ENCODE measurements at regions not wholly inside any gene's neighbourhood (a gene's known extent, or its start where the extent isn't known, plus 50 kb on each side); places are given as distances from the start of the nearest gene placed in this dataset.

DNA sequence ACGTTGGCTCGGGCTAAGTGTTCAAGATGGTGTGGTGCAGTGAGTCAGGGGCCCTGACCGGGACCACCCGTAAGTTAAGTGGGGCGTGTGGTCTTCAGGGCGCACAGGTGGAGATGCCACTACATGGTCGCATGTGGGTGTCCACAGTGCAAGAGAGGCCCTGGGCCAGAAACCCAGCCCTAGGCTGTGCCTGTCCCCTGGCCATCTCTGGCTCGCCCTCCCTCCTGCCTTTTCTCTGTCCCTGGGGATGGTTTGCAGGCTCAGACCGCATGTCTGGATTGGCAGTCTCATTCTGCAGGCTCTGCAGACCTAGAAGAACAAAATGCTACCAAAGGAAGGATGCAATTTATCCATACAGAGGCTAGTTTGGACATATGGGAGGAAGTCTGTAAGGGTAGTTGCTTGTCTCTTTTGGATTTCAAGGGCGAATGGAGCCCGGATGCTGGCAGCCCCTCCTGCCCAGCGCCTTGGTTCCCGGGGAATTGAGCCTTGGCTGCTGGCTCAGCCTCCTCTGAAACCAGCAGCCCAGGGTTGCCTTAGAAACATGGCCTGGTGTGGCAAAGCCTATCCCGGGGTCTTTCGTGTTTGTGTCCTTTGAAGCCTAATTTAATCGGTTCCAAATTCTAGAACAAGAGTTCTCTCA is 417.5 kb upstream of the HS6ST1 start:
- no peaks in the 10 kb centered on the region for H3K27me3 ChIP-seq (ENCODE audit: low read length)
- peak overlapping the region; percentile 59 for H3K4me2 ChIP-seq (ENCODE audit: low read depth, low read length, poor library complexity, severe bottlenecking)
- peak overlapping the region; percentile 68 for H3K9ac ChIP-seq (ENCODE audit: low read length)

DNA sequence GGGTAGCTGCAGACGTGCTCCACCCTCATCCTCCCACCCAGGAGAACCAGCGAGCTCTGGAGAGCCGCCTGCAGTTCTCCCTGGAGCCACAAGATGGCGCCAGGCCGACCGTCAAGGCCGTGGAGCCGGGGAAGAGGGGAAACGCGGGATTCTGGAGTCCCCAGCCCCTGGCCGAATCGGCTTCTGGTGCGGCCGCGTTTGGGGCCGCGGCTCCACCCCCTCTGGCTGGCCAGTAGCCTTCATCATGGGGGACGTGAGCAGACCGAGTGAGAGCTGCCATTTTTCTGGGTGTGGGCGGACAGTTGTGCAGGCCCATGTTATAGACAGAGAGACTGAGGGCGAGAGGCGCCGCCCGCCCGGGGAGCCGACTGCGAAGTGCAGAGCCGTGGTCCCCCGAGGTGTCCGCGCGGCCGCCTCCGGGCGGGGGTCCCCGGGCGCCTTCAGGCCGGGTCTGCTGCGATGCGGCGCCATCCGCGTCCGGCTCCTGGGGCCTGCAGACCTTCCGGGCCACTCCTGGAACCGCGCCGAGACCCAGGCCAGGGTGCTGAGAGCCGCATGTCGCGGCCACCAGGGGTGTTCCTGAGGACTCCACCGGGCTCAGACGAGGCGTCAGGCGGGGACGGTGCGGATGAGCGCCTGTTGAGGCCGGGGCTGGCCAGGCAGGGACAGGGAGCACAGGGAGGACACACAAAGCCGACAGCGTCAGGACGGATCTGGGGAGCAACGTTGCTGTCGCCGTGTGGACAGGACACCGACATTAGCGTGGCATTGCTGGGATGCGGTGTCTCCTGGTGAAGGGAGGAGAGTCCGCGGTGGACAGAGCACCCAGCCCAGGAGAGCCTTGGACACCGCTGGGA is 418.2 kb upstream of the HS6ST1 start:
- no peaks in the 10 kb centered on the region for H3K9me2 ChIP-seq (replicated peaks; ENCODE audit: insufficient read depth, low read length)
- H3K9me3 ChIP-seq (ENCODE audit: low read length): no peaks in the 10 kb centered on the region
- H3K36me3 ChIP-seq (ENCODE audit: insufficient read depth, low read length): no peaks in the 10 kb centered on the region
- peak; percentile 93 for DNase-seq
- no peaks in the 10 kb centered on the region for H3K79me2 ChIP-seq (ENCODE audit: low read length)
- H3K4me3 ChIP-seq (ENCODE audit: low read length): peak overlapping the region; percentile 40; the same call in 1 of the 2 replicates
- peak overlapping the region; percentile 98 for H2AFZ ChIP-seq (ENCODE audit: low read length)
- H3K4me1 ChIP-seq (ENCODE audit: low read length): peaks cover 42% of the 10 kb centered on the region
- no peak overlapping the region for H3K27ac ChIP-seq (ENCODE audit: low read length)
- H4K20me1 ChIP-seq (ENCODE audit: insufficient read depth, low read depth, low read length): no peaks in the 10 kb centered on the region
- no peaks in the 10 kb centered on the region for H3K27me3 ChIP-seq (ENCODE audit: low read length)
- peak overlapping the region; percentile 68 for H3K9ac ChIP-seq (ENCODE audit: low read length)
- H3K4me2 ChIP-seq (ENCODE audit: low read depth, low read length, poor library complexity, severe bottlenecking): peak overlapping the region; percentile 59

More for the DNA sequence above, 417.5 kb upstream of the HS6ST1 start:
- Histone ChIP-seq H3K9me2 (replicated peaks; ENCODE audit: insufficient read depth, low read length) (no peaks in the 10 kb centered on the region), H3K4me3 (ENCODE audit: low read length) (peak overlapping the region; percentile 29; the same call in 1 of the 2 replicates), H3K27ac (ENCODE audit: low read length) (no peak overlapping the region), H3K9me3 (ENCODE audit: low read length) (no peaks in the 10 kb centered on the region), H3K79me2 (ENCODE audit: low read length) (no peaks in the 10 kb centered on the region), H4K20me1 (ENCODE audit: insufficient read depth, low read depth, low read length) (no peaks in the 10 kb centered on the region), H2AFZ (ENCODE audit: low read length) (peak overlapping the region; percentile 98), H3K4me1 (ENCODE audit: low read length) (peaks cover 43% of the 10 kb centered on the region), H3K36me3 (ENCODE audit: insufficient read depth, low read length) (no peaks in the 10 kb centered on the region)
- no peak for DNase-seq

DNA sequence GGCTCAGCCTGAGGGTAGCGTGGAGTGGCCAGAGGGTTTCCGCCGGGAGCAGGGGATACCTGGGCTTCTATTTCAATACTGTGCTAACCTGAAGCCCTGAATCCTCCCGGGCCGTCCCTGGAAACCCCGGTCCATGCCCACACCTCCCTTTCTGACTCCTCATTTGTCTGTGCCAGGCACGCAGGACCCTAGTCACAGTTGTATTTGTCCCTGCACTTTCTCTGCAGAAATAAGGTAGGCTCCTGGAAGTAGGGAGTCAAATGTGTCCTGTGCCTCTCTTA is 418.8 kb upstream of the HS6ST1 start:
- H3K27ac ChIP-seq (ENCODE audit: low read length): no peak overlapping the region
- H3K4me2 ChIP-seq (ENCODE audit: low read depth, low read length, poor library complexity, severe bottlenecking): no peak overlapping the region
- H3K4me1 ChIP-seq (ENCODE audit: low read length): peaks cover 42% of the 10 kb centered on the region
- no peaks in the 10 kb centered on the region for H3K36me3 ChIP-seq (ENCODE audit: insufficient read depth, low read length)
- no peaks in the 10 kb centered on the region for H3K9me2 ChIP-seq (replicated peaks; ENCODE audit: insufficient read depth, low read length)
- no peaks in the 10 kb centered on the region for H3K9me3 ChIP-seq (ENCODE audit: low read length)
- no peaks in the 10 kb centered on the region for H3K27me3 ChIP-seq (ENCODE audit: low read length)
- no peaks in the 10 kb centered on the region for H3K79me2 ChIP-seq (ENCODE audit: low read length)
- no peak overlapping the region for H3K4me3 ChIP-seq (ENCODE audit: low read length)
- no peak overlapping the region for H3K9ac ChIP-seq (ENCODE audit: low read length)
- H2AFZ ChIP-seq (ENCODE audit: low read length): no peak overlapping the region
- no peak for DNase-seq
- no peaks in the 10 kb centered on the region for H4K20me1 ChIP-seq (ENCODE audit: insufficient read depth, low read depth, low read length)

DNA sequence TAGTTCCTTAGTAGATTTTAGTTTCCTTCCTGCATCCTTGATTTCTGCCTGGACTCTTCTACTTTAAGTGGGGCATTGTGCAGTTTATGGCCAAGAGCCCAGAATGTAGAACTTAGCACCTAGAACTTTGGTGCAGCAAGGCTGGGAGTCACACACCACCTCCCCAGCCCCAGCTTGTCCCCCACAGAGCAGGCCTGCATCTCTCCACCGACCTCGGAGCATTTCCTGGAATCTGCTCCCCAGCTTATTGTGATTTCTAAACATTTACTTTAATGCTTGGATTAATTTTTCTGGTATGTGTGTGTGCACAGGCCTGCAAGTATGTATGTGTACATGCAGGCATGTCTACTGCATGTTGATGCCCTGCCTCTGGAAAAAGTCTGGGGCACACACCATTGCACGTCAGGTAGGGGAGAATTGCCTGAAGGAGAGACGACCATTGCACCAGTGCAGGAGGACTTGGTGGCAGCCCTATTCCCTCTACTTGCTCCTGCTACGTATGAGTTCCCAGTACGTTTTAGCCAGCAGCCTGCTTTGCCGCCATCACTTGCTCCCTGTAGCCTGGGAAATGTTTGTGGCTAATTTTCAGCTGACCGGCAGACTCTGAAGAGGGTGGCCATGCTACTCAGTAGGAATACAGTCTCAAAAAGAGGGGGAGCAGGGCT is 419.9 kb upstream of the HS6ST1 start:
- DNase-seq: no peak
- Histone ChIP-seq H3K4me3 (ENCODE audit: low read length) (no peak overlapping the region), H3K36me3 (ENCODE audit: insufficient read depth, low read length) (no peaks in the 10 kb centered on the region), H3K4me1 (ENCODE audit: low read length) (peaks cover 31% of the 10 kb centered on the region), H3K27ac (ENCODE audit: low read length) (no peak overlapping the region), H3K4me2 (ENCODE audit: low read depth, low read length, poor library complexity, severe bottlenecking) (no peak overlapping the region), H3K9me2 (replicated peaks; ENCODE audit: insufficient read depth, low read length) (no peaks in the 10 kb centered on the region), H3K27me3 (ENCODE audit: low read length) (no peaks in the 10 kb centered on the region), H3K79me2 (ENCODE audit: low read length) (no peaks in the 10 kb centered on the region), H2AFZ (ENCODE audit: low read length) (no peak overlapping the region), H4K20me1 (ENCODE audit: insufficient read depth, low read depth, low read length) (no peaks in the 10 kb centered on the region), H3K9me3 (ENCODE audit: low read length) (no peaks in the 10 kb centered on the region), H3K9ac (ENCODE audit: low read length) (no peak overlapping the region)

DNA sequence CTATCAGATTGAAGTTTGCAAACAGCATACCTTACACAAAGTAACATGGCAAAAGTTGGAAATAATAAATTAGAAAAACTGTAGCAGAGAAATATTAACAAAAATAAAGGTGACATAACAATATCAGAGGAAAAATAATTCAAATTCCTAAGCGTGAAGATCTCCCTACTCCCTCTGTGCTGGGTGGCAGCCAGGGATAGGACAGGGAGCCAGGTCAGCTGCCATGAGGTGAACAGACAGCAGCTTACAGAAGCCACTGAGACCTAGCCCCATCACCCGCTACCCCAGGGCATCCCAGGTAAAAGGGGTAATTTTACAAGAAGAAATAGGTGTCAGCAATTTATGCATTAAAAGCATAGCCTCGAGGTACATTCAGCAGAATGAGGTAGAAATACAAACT is 423.8 kb upstream of the HS6ST1 start:
- Histone ChIP-seq H3K36me3 (ENCODE audit: insufficient read depth, low read length) (no peaks in the 10 kb centered on the region), H3K27ac (ENCODE audit: low read length) (no peak overlapping the region), H3K4me3 (ENCODE audit: low read length) (no peak overlapping the region), H3K27me3 (ENCODE audit: low read length) (no peaks in the 10 kb centered on the region), H2AFZ (ENCODE audit: low read length) (no peak overlapping the region), H3K9me3 (ENCODE audit: low read length) (no peaks in the 10 kb centered on the region), H3K4me1 (ENCODE audit: low read length) (peaks cover 8% of the 10 kb centered on the region), H3K9ac (ENCODE audit: low read length) (no peak overlapping the region), H4K20me1 (ENCODE audit: insufficient read depth, low read depth, low read length) (no peaks in the 10 kb centered on the region), H3K9me2 (replicated peaks; ENCODE audit: insufficient read depth, low read length) (no peaks in the 10 kb centered on the region), H3K79me2 (ENCODE audit: low read length) (no peaks in the 10 kb centered on the region), H3K4me2 (ENCODE audit: low read depth, low read length, poor library complexity, severe bottlenecking) (no peak overlapping the region)
- no peak for DNase-seq

DNA sequence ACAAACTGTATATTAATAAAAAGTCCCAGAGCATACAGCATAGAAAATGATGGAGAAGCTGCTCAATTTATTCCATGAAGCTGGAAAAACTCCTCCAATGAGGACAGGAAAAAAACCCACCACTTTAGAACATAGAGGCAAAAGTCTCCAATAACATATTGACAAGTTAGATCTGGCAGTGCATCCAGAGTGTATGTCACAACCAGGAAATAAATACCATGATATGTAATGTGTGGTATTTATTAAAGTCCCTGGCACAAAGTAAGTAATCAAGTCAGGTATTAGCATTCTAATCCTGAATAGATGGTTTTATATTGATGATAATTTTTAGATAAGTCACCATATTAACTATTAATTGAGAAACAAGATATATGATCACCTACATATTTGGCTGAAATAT is 427.3 kb upstream of the HS6ST1 start:
- H3K79me2 ChIP-seq (ENCODE audit: low read length): no peaks in the 10 kb centered on the region
- no peaks in the 10 kb centered on the region for H3K9me3 ChIP-seq (ENCODE audit: low read length)
- no peaks in the 10 kb centered on the region for H4K20me1 ChIP-seq (ENCODE audit: insufficient read depth, low read depth, low read length)
- H3K27ac ChIP-seq (ENCODE audit: low read length): no peak overlapping the region
- no peaks in the 10 kb centered on the region for H3K36me3 ChIP-seq (ENCODE audit: insufficient read depth, low read length)
- H3K9ac ChIP-seq (ENCODE audit: low read length): no peak overlapping the region
- H3K4me3 ChIP-seq (ENCODE audit: low read length): no peak overlapping the region
- peaks cover 8% of the 10 kb centered on the region for H3K4me1 ChIP-seq (ENCODE audit: low read length)
- peak overlapping the region; percentile 17; the same call in 1 of the 2 replicates for H2AFZ ChIP-seq (ENCODE audit: low read length)
- DNase-seq: no peak
- no peaks in the 10 kb centered on the region for H3K27me3 ChIP-seq (ENCODE audit: low read length)
- no peaks in the 10 kb centered on the region for H3K9me2 ChIP-seq (replicated peaks; ENCODE audit: insufficient read depth, low read length)
- H3K4me2 ChIP-seq (ENCODE audit: low read depth, low read length, poor library complexity, severe bottlenecking): no peak overlapping the region

DNA sequence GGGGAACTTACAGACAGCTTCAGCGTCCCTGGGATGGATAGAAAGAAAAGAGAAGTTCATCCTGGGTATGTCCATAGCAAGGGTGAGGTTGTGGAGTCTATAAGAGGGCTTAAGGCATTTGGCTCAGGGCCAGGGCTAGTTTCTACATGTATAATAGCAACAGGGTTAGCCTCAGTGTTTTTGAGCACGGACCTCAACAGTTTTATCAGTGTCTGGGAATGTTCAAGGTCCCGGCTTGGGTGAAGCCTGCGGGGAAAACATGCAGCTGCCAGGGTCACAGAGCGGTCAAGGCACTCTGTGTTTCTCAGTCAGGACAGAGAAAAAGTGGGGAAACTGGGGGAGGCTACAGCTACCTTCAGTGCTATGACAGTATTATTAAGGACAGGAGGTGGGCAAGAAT is 427.7 kb upstream of the HS6ST1 start:
- H3K9me3 ChIP-seq (ENCODE audit: low read length): no peaks in the 10 kb centered on the region
- H3K4me1 ChIP-seq (ENCODE audit: low read length): peaks cover 11% of the 10 kb centered on the region
- H3K9me2 ChIP-seq (replicated peaks; ENCODE audit: insufficient read depth, low read length): no peaks in the 10 kb centered on the region
- no peak overlapping the region for H3K4me3 ChIP-seq (ENCODE audit: low read length)
- DNase-seq: no peak
- H3K9ac ChIP-seq (ENCODE audit: low read length): no peak overlapping the region
- H4K20me1 ChIP-seq (ENCODE audit: insufficient read depth, low read depth, low read length): no peaks in the 10 kb centered on the region
- no peaks in the 10 kb centered on the region for H3K79me2 ChIP-seq (ENCODE audit: low read length)
- peak overlapping the region; percentile 17; the same call in 1 of the 2 replicates for H2AFZ ChIP-seq (ENCODE audit: low read length)
- H3K4me2 ChIP-seq (ENCODE audit: low read depth, low read length, poor library complexity, severe bottlenecking): no peak overlapping the region
- no peak overlapping the region for H3K27ac ChIP-seq (ENCODE audit: low read length)
- no peaks in the 10 kb centered on the region for H3K36me3 ChIP-seq (ENCODE audit: insufficient read depth, low read length)
- H3K27me3 ChIP-seq (ENCODE audit: low read length): no peaks in the 10 kb centered on the region

DNA sequence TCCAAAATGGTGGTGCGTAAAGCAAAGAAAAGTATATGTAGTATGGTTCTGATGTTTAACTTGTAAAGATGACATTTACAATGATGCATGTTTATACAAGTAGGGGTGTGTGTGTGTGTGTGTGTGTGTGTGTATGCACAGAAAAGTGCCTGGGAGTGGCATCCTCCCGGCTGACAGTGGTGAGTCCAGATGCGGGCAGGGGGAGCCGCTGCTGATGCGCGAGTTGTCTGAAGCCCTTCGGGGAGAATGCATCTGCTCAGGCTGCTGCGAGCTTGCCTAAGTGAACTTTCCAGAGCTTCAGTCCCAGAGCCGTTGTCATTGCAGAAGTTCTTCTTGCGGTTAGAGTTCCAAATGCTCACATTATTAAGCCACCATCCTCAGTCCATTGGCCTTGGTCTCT is 429.7 kb upstream of the HS6ST1 start:
- DNase-seq: no peak
- Histone ChIP-seq H3K4me2 (ENCODE audit: low read depth, low read length, poor library complexity, severe bottlenecking) (no peak overlapping the region), H3K4me1 (ENCODE audit: low read length) (peaks cover 31% of the 10 kb centered on the region), H3K9me3 (ENCODE audit: low read length) (no peaks in the 10 kb centered on the region), H3K27me3 (ENCODE audit: low read length) (no peaks in the 10 kb centered on the region), H4K20me1 (ENCODE audit: insufficient read depth, low read depth, low read length) (no peaks in the 10 kb centered on the region), H3K79me2 (ENCODE audit: low read length) (no peaks in the 10 kb centered on the region), H2AFZ (ENCODE audit: low read length) (no peak overlapping the region), H3K36me3 (ENCODE audit: insufficient read depth, low read length) (no peaks in the 10 kb centered on the region), H3K9me2 (replicated peaks; ENCODE audit: insufficient read depth, low read length) (no peaks in the 10 kb centered on the region), H3K4me3 (ENCODE audit: low read length) (no peak overlapping the region), H3K27ac (ENCODE audit: low read length) (no peak overlapping the region), H3K9ac (ENCODE audit: low read length) (no peak overlapping the region)
